Endothelial cell of umbilical vein (primary cell): ENCODE measurements at regions not wholly inside any gene's neighbourhood (a gene's known extent, or its start where the extent isn't known, plus 50 kb on each side); places are given as distances from the start of the nearest gene placed in this dataset.

Source experiments
- BruUV-seq: library from RNA; stranded (reverse); fragments of 400-500 nt; replicated peaks from 2 replicates; lab custom pipeline; 2021; lab: Mats Ljungman, UMichigan
- CTCF ChIA-PET: fragments of 300-600, 350-600 bp; sonication (Branson Sonifier 250); formaldehyde crosslinking; loops from one replicate; lab custom pipeline; 2021; ENCODE audit warnings: antibody characterized with exemption, inconsistent platforms; lab: Charles Lee
- POLR2A ChIA-PET: fragments of 300-600, 350-600 bp; sonication (Branson Sonifier 250); formaldehyde crosslinking; loops from one replicate; lab custom pipeline; 2021; ENCODE audit warnings: antibody characterized with exemption, inconsistent platforms; lab: Charles Lee
- DNase-seq: peaks from one replicate; pipeline ENCODE4 v3.0.0-alpha.2; 2011; ENCODE audit warnings: low read depth, low spot score
- FAIRE-seq: peaks from 2 replicates; lab custom pipeline; 2011; peaks lifted over from hg19 to GRCh38; lab: Jason Lieb, UNC
- H2AFZ ChIP-seq: 2 replicates; pipeline ENCODE4 v1.6.0; 2012; ENCODE audit warnings: low read depth, low read length, control low read depth, inconsistent platforms
- H3K27ac ChIP-seq: 2 replicates; pipeline ENCODE4 v1.5.1; 2011; ENCODE audit warnings: low read depth, mild to moderate bottlenecking, control low read depth, low read length, moderate library complexity; ENCODE audit not compliant: insufficient read depth
- H3K27me3 ChIP-seq, 2 experiments: 2 replicates each; pipeline versions ENCODE4 v1.6.0 to v1.6.1; 2011; ENCODE audit warnings: low read length in 2 of 2, mixed read lengths in 1 of 2; ENCODE audit not compliant: control insufficient read depth in 2 of 2, insufficient read depth in 2 of 2
- H3K36me3 ChIP-seq, 2 experiments: 2 replicates in 1 of 2; 3 replicates in 1 of 2; pipeline ENCODE4 v1.5.1; 2011; ENCODE audit warnings: low read length in 2 of 2, mild to moderate bottlenecking in 1 of 2, moderate library complexity in 1 of 2; ENCODE audit not compliant: control insufficient read depth in 2 of 2, insufficient read depth in 2 of 2; ENCODE audit errors: extremely low read depth in 1 of 2
- H3K4me1 ChIP-seq: 3 replicates; pipeline ENCODE4 v1.5.1; 2011; ENCODE audit warnings: mild to moderate bottlenecking, low read length; ENCODE audit not compliant: control insufficient read depth, insufficient read depth; ENCODE audit errors: extremely low read depth
- H3K4me2 ChIP-seq: 2 replicates; pipeline ENCODE4 v1.6.1; 2011; ENCODE audit warnings: low read length, control low read depth, mixed read lengths; ENCODE audit not compliant: insufficient read depth
- H3K4me3 ChIP-seq, 3 experiments: fragments of 200-600 bp in 1 of 3; sonication (generic), shearing (Covaris generic) in 1 of 3; replicated peaks in 1 of 3; 2 replicates each; pipeline ENCODE4 v1.5.1; 2011 to 2016; ENCODE audit warnings: control low read depth in 3 of 3, low read length in 3 of 3, mild to moderate bottlenecking in 2 of 3, inconsistent platforms in 1 of 3, low read depth in 1 of 3, moderate library complexity in 1 of 3; ENCODE audit not compliant: insufficient read depth in 1 of 3
- H3K79me2 ChIP-seq: 2 replicates; pipeline ENCODE4 v1.6.0; 2012; ENCODE audit warnings: low read length, inconsistent platforms; ENCODE audit not compliant: control insufficient read depth, insufficient read depth
- H3K9ac ChIP-seq: replicated peaks from 2 replicates; pipeline ENCODE3; 2011; ENCODE audit warnings: low read length, control low read depth; ENCODE audit not compliant: insufficient read depth; ENCODE audit errors: extremely low read depth
- H3K9me1 ChIP-seq: replicated peaks from 3 replicates; pipeline ENCODE4 v1.6.0; 2011; ENCODE audit warnings: mild to moderate bottlenecking, low read length; ENCODE audit not compliant: control insufficient read depth, insufficient read depth; ENCODE audit errors: extremely low read depth
- H3K9me3 ChIP-seq: replicated peaks from 2 replicates; pipeline ENCODE4 v1.5.1; 2012; ENCODE audit warnings: low read length, inconsistent platforms; ENCODE audit not compliant: control insufficient read depth, insufficient read depth
- H4K20me1 ChIP-seq: replicated peaks from 2 replicates; pipeline ENCODE3; 2011; ENCODE audit warnings: mild to moderate bottlenecking, low read length; ENCODE audit not compliant: control insufficient read depth, insufficient read depth; ENCODE audit errors: extremely low read depth
- EZH2 ChIP-seq: IDR thresholded peaks from 2 replicates; pipeline ENCODE4 v1.6.1; 2012; ENCODE audit warnings: borderline replicate concordance, low read depth, mild to moderate bottlenecking, moderate library complexity, low read length, inconsistent platforms; ENCODE audit not compliant: severe bottlenecking
- FOS ChIP-seq: IDR thresholded peaks from 2 replicates; pipeline ENCODE4 v1.6.1; 2011; ENCODE audit warnings: mild to moderate bottlenecking, low read length, moderate library complexity, borderline replicate concordance; ENCODE audit not compliant: insufficient read depth
- GATA2 ChIP-seq: IDR thresholded peaks from 2 replicates; pipeline ENCODE4 v1.7.0; 2011; ENCODE audit warnings: low read depth, mild to moderate bottlenecking, moderate library complexity, mixed read lengths, low read length; ENCODE audit not compliant: insufficient read length, insufficient read depth
- JUN ChIP-seq: IDR thresholded peaks from 2 replicates; pipeline ENCODE4 v1.6.1; 2011; ENCODE audit warnings: borderline replicate concordance, low read depth; ENCODE audit not compliant: insufficient read length, insufficient read depth
- MYC ChIP-seq: IDR thresholded peaks from one replicate; pipeline ENCODE4 v1.6.1; 2011; ENCODE audit warnings: mild to moderate bottlenecking, low read depth, low read length
- POLR2A ChIP-seq: IDR thresholded peaks from 2 replicates; pipeline ENCODE4 v1.6.1; 2012; ENCODE audit warnings: low read depth, mild to moderate bottlenecking, control low read depth, low read length
- POLR2AphosphoS5 ChIP-seq: IDR thresholded peaks from 2 replicates; pipeline ENCODE4 v1.6.1; 2012; ENCODE audit warnings: low read depth, mild to moderate bottlenecking, control low read depth, low read length, moderate library complexity; ENCODE audit not compliant: insufficient read depth
- dilution Hi-C: fragments of 300-500 bp; cut with MboI; formaldehyde crosslinking; loops from one replicate; pipeline ENCODE4 v1.15.0; 2019; ENCODE audit warnings: low sequenced_read_pairs; ENCODE audit not compliant: extremely low pct_ligation_motif_present
- intact Hi-C: fragments of 100-400 bp; cut with micrococcal nuclease; formaldehyde crosslinking; loops from one replicate; pipeline ENCODE4 v1.10.0; 2022
- TF ChIP-seq, protein P1 (sequence below): IDR thresholded peaks from 2 replicates; pipeline ENCODE4 v1.6.1; 2011; ENCODE audit not compliant: insufficient read depth, insufficient read length
- TF ChIP-seq, protein P2 (sequence below), 2 donors: IDR thresholded peaks; 1 replicate in 1 of 2; 2 replicates in 1 of 2; pipeline ENCODE4 v1.5.1; 2011; ENCODE audit warnings: low read length in 2 of 2, mild to moderate bottlenecking in 2 of 2, moderate library complexity in 2 of 2, control low read depth in 1 of 2, inconsistent platforms in 1 of 2, low read depth in 1 of 2; ENCODE audit not compliant: insufficient read depth in 1 of 2; ENCODE audit errors: extremely low read depth in 1 of 2

DNA sequence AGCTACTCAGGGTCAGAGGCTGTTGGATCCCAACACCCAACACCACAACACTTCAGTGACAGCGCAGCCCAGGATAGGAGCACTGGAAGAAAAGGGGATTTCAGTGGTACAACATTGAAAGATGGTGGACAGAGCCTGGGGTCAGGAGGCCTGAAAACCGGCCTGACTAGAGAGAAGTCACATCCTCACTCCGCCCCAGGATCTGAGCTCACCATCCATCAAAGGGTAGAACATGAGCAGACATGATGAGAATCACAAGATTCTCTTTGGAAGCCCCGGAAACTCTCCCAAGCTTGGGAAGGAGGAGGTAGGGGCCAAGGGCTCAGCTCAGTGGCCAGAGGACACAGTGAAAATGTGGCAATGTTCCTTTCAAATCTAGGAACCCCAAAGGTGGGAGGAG lies 271.3 kb downstream of the NPHP4 start:
- Histone ChIP-seq H3K4me1 (no peaks in the 10 kb centered on the region), H4K20me1 (no peaks in the 10 kb centered on the region), H3K4me3 (no peak overlapping the region), H3K27ac (no peak overlapping the region), H3K9ac (no peak overlapping the region), H3K36me3 (no peaks in the 10 kb centered on the region), H3K9me1 (no peaks in the 10 kb centered on the region), H2AFZ (no peak overlapping the region), H3K9me3 (peaks cover 7% of the 10 kb centered on the region), H3K27me3 (no peaks in the 10 kb centered on the region), H3K79me2 (no peaks in the 10 kb centered on the region), H3K4me2 (no peak overlapping the region)
- BruUV-seq: no TSS peak
- ChIA-PET CTCF (no interaction called here), POLR2A (no interaction called here)
- FAIRE-seq: no peak
- no peak for DNase-seq
- TF ChIP-seq POLR2A: no peak
- TF ChIP-seq POLR2AphosphoS5: no peak
- TF ChIP-seq MYC: no peak
- TF ChIP-seq, protein P1, sequence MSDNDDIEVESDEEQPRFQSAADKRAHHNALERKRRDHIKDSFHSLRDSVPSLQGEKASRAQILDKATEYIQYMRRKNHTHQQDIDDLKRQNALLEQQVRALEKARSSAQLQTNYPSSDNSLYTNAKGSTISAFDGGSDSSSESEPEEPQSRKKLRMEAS: no peak
- no peak for TF ChIP-seq JUN
- TF ChIP-seq, protein P2, sequence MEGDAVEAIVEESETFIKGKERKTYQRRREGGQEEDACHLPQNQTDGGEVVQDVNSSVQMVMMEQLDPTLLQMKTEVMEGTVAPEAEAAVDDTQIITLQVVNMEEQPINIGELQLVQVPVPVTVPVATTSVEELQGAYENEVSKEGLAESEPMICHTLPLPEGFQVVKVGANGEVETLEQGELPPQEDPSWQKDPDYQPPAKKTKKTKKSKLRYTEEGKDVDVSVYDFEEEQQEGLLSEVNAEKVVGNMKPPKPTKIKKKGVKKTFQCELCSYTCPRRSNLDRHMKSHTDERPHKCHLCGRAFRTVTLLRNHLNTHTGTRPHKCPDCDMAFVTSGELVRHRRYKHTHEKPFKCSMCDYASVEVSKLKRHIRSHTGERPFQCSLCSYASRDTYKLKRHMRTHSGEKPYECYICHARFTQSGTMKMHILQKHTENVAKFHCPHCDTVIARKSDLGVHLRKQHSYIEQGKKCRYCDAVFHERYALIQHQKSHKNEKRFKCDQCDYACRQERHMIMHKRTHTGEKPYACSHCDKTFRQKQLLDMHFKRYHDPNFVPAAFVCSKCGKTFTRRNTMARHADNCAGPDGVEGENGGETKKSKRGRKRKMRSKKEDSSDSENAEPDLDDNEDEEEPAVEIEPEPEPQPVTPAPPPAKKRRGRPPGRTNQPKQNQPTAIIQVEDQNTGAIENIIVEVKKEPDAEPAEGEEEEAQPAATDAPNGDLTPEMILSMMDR (IDR thresholded peaks at IDR 0.05; ENCODE audit: extremely low read depth in 1 of 2, insufficient read depth in 1 of 2, low read depth in 1 of 2, low read length in 2 of 2): no peak
- TF ChIP-seq GATA2: no peak
- no peak for TF ChIP-seq EZH2
- TF ChIP-seq FOS: no peak
- intact Hi-C loops: no loop called here
- dilution Hi-C loops: no loop called here
